A673 (cell line): ENCODE measurements at regions not wholly inside any gene's neighbourhood (a gene's known extent, or its start where the extent isn't known, plus 50 kb on each side); places are given as distances from the start of the nearest gene placed in this dataset.

Source experiments
- BruUV-seq: library from RNA; stranded (reverse); fragments of 400-500 nt; replicated peaks from 2 replicates; lab custom pipeline; 2021; lab: Mats Ljungman, UMichigan
- CTCF ChIA-PET: fragments of 300-600 bp; sonication (Branson Sonifier 250); formaldehyde crosslinking; loops from one replicate; lab custom pipeline; 2022; ENCODE audit warnings: antibody characterized with exemption; lab: Charles Lee
- POLR2A ChIA-PET: fragments of 300-600 bp; sonication (Branson Sonifier 250); formaldehyde crosslinking; loops from one replicate; lab custom pipeline; 2022; ENCODE audit warnings: antibody characterized with exemption; ENCODE audit not compliant: low non-redundant PET; lab: Charles Lee
- DNase-seq: peaks from one replicate; pipeline ENCODE4 v3.0.0-alpha.2; 2015; ENCODE audit warnings: low spot score
- H3K27ac ChIP-seq: fragments of 200-600 bp; sonication (generic); 2 replicates; pipeline ENCODE4 v1.5.1; 2016; ENCODE audit warnings: mixed run types, low read depth, mild to moderate bottlenecking, mixed read lengths, antibody characterized with exemption, low read length; ENCODE audit not compliant: poor library complexity, severe bottlenecking
- H3K27me3 ChIP-seq: fragments of 200-600 bp; sonication (generic); replicated peaks from 2 replicates; pipeline ENCODE4 v1.6.1; 2017; ENCODE audit warnings: mixed run types, low read depth, mild to moderate bottlenecking, mixed read lengths, antibody characterized with exemption, low read length; ENCODE audit not compliant: insufficient read depth, poor library complexity
- H3K36me3 ChIP-seq: fragments of 200-600 bp; sonication (generic); 2 replicates; pipeline ENCODE4 v1.6.1; 2016; ENCODE audit warnings: mixed run types, mild to moderate bottlenecking, mixed read lengths, antibody characterized with exemption, low read length; ENCODE audit not compliant: insufficient read depth, poor library complexity, severe bottlenecking
- H3K4me1 ChIP-seq: fragments of 200-600 bp; sonication (generic); 2 replicates; pipeline ENCODE4 v1.6.1; 2017; ENCODE audit warnings: mixed run types, mild to moderate bottlenecking, mixed read lengths, antibody characterized with exemption, low read length; ENCODE audit not compliant: insufficient read depth, poor library complexity, severe bottlenecking
- H3K4me3 ChIP-seq: fragments of 200-600 bp; sonication (generic); 2 replicates; pipeline ENCODE4 v1.5.1; 2016; ENCODE audit warnings: low read depth, mixed run types, mild to moderate bottlenecking, mixed read lengths, low read length; ENCODE audit not compliant: poor library complexity, severe bottlenecking
- H3K9me3 ChIP-seq: fragments of 200-600 bp; sonication (generic); 2 replicates; pipeline ENCODE4 v1.6.1; 2016; ENCODE audit warnings: mixed run types, low read depth, mild to moderate bottlenecking, mixed read lengths, antibody characterized with exemption, low read length; ENCODE audit not compliant: poor library complexity, severe bottlenecking
- CTCF ChIP-seq: fragments of 300-800, 200-600 bp; sonication (generic); conservative IDR thresholded peaks from 2 replicates; pipeline ENCODE4 v1.5.1; 2017; ENCODE audit warnings: low read depth, mild to moderate bottlenecking, antibody characterized with exemption, low read length, moderate library complexity, mixed read lengths
- EZH2 ChIP-seq: fragments of 200-600 bp; sonication (generic); IDR thresholded peaks from 2 replicates; pipeline ENCODE4 v1.6.1; 2017; ENCODE audit warnings: borderline replicate concordance, low read depth, mild to moderate bottlenecking, mixed read lengths, antibody characterized with exemption, low read length; ENCODE audit not compliant: poor library complexity, severe bottlenecking
- intact Hi-C: fragments of 100-400 bp; cut with micrococcal nuclease; formaldehyde crosslinking; loops from one replicate; pipeline ENCODE4 v1.10.0; 2022; ENCODE audit not compliant: unreplicated experiment

GRCh38 chr7:81094952-81095351 is 176.1 kb upstream of the SEMA3C start:
- H3K36me3 ChIP-seq: no peaks in the 10 kb centered on the region
- no peak for TF ChIP-seq CTCF
- no peak for TF ChIP-seq EZH2
- no peaks in the 10 kb centered on the region for H3K9me3 ChIP-seq
- ChIA-PET POLR2A (no interaction called here), CTCF (no interaction called here)
- H3K27me3 ChIP-seq: no peaks in the 10 kb centered on the region
- no peak overlapping the region for H3K4me3 ChIP-seq
- BruUV-seq: no TSS peak
- intact Hi-C loops: no loop called here
- H3K27ac ChIP-seq: no peak overlapping the region
- no peaks in the 10 kb centered on the region for H3K4me1 ChIP-seq
- no peak for DNase-seq

GRCh38 chr7:81081616-81082015 is 162.8 kb upstream of the SEMA3C start:
- Histone ChIP-seq H3K27me3 (no peaks in the 10 kb centered on the region), H3K36me3 (no peaks in the 10 kb centered on the region), H3K4me3 (no peak overlapping the region), H3K4me1 (no peaks in the 10 kb centered on the region), H3K9me3 (no peaks in the 10 kb centered on the region), H3K27ac (no peak overlapping the region)
- ChIA-PET POLR2A (no interaction called here), CTCF (no interaction called here)
- intact Hi-C loops: no loop called here
- no TSS peak for BruUV-seq
- DNase-seq: no peak
- TF ChIP-seq CTCF (no peak), EZH2 (no peak)

GRCh38 chr7:81080553-81080952 is 161.7 kb upstream of the SEMA3C start:
- no peaks in the 10 kb centered on the region for H3K9me3 ChIP-seq
- TF ChIP-seq CTCF (no peak), EZH2 (no peak)
- intact Hi-C loops: no loop called here
- POLR2A ChIA-PET: no interaction called here
- CTCF ChIA-PET: no interaction called here
- H3K27ac ChIP-seq: no peak overlapping the region
- BruUV-seq: no TSS peak
- no peak for DNase-seq
- no peaks in the 10 kb centered on the region for H3K27me3 ChIP-seq
- H3K36me3 ChIP-seq: no peaks in the 10 kb centered on the region
- no peak overlapping the region for H3K4me3 ChIP-seq
- H3K4me1 ChIP-seq: no peaks in the 10 kb centered on the region
